NT2/D1 (cell line): ENCODE measurements at regions not wholly inside any gene's neighbourhood (a gene's known extent, or its start where the extent isn't known, plus 50 kb on each side); places are given as distances from the start of the nearest gene placed in this dataset.

ENCODE experiments used
- SUZ12 ChIP-seq: IDR thresholded peaks from 2 replicates; pipeline ENCODE4 v1.6.1; 2011; ENCODE audit not compliant: insufficient read length, insufficient read depth; ENCODE audit errors: extremely low read depth
- YY1 ChIP-seq: IDR thresholded peaks from 2 replicates; pipeline ENCODE4 v1.6.1; 2011; ENCODE audit not compliant: insufficient read length, insufficient read depth
- ZNF274 ChIP-seq: IDR thresholded peaks from 2 replicates; pipeline ENCODE4 v1.6.1; 2011; ENCODE audit warnings: mild to moderate bottlenecking, low read depth, low read length

GRCh38 chr3:117439812-117440211 lies 730.2 kb downstream of the TUSC7 start:
- TF ChIP-seq YY1 = no peak
- TF ChIP-seq ZNF274 = no peak
- no peak for TF ChIP-seq SUZ12
